Neural progenitor cell (in vitro differentiated cells): ENCODE measurements at regions not wholly inside any gene's neighbourhood (a gene's known extent, or its start where the extent isn't known, plus 50 kb on each side); places are given as distances from the start of the nearest gene placed in this dataset.
"Not testable (repeated sequence)": the region's sequence is repeated elsewhere in the genome, so short reads cannot be mapped to it uniquely, and the experiment has no call there.

Experiments used
- DNase-seq: peaks from one replicate; pipeline ENCODE4 v3.0.0-alpha.2; 2016; ENCODE audit warnings: low spot score
- H2AFZ ChIP-seq: fragments of 200-600 bp; sonication (generic); replicated peaks from 2 replicates; pipeline ENCODE4 v1.6.1; 2016; ENCODE audit warnings: antibody characterized with exemption
- H3F3A ChIP-seq: fragments of 200-600 bp; sonication (generic); 2 replicates; pipeline ENCODE4 v1.6.1; 2016; ENCODE audit warnings: antibody characterized with exemption, low read depth
- H3K27ac ChIP-seq: fragments of 200-600 bp; sonication (generic); 2 replicates; pipeline ENCODE4 v1.5.1; 2016; ENCODE audit warnings: mild to moderate bottlenecking
- H3K27me3 ChIP-seq: fragments of 200-600 bp; sonication (generic); 2 replicates; pipeline ENCODE4 v1.6.1; 2016; ENCODE audit warnings: mild to moderate bottlenecking, moderate library complexity
- H3K36me3 ChIP-seq: fragments of 200-600 bp; sonication (generic); 2 replicates; pipeline ENCODE4 v1.5.1; 2016
- H3K4me1 ChIP-seq: fragments of 200-600 bp; sonication (generic); 2 replicates; pipeline ENCODE4 v1.6.1; 2016; ENCODE audit warnings: mixed run types
- H3K4me2 ChIP-seq: fragments of 200-600 bp; sonication (generic); 2 replicates; pipeline ENCODE4 v1.6.1; 2016
- H3K4me3 ChIP-seq: fragments of 200-600 bp; sonication (generic); 2 replicates; pipeline ENCODE4 v1.5.1; 2016
- H3K79me2 ChIP-seq: fragments of 200-600 bp; sonication (generic); 2 replicates; pipeline ENCODE4 v1.6.1; 2016; ENCODE audit warnings: low read depth
- H3K9ac ChIP-seq: fragments of 200-600 bp; sonication (generic); 2 replicates; pipeline ENCODE4 v1.6.1; 2016
- H3K9me3 ChIP-seq: fragments of 200-600 bp; sonication (generic); 2 replicates; pipeline ENCODE4 v1.5.1; 2016; ENCODE audit warnings: low read depth
- H4K20me1 ChIP-seq: fragments of 200-600 bp; sonication (generic); 2 replicates; pipeline ENCODE4 v1.6.1; 2016; ENCODE audit warnings: low read depth
- H3K27ac Mint-ChIP-seq: 3 replicates; pipeline ENCODE4 v1.8.0; 2021; ENCODE audit warnings: mixed read lengths
- H3K27me3 Mint-ChIP-seq: 2 replicates; pipeline ENCODE4 v1.8.0; 2022; ENCODE audit warnings: low read depth, mild to moderate bottlenecking, inconsistent platforms, moderate library complexity, mixed read lengths; ENCODE audit not compliant: insufficient read depth
- H3K36me3 Mint-ChIP-seq: 3 replicates; pipeline ENCODE4 v1.8.0; 2021; ENCODE audit warnings: mixed read lengths
- H3K4me1 Mint-ChIP-seq: 3 replicates; pipeline ENCODE4 v1.8.0; 2021; ENCODE audit warnings: mixed read lengths
- H3K4me3 Mint-ChIP-seq: 3 replicates; pipeline ENCODE4 v1.8.0; 2021; ENCODE audit warnings: mild to moderate bottlenecking, moderate library complexity, mixed read lengths
- H3K9me3 Mint-ChIP-seq: 3 replicates; pipeline ENCODE4 v1.8.0; 2020; ENCODE audit warnings: mixed read lengths
- EZH2 ChIP-seq: fragments of 200-600 bp; sonication (generic); IDR thresholded peaks from 2 replicates; pipeline ENCODE4 v1.6.1; 2017; ENCODE audit warnings: antibody characterized with exemption, mild to moderate bottlenecking, moderate library complexity
- EZH2phosphoT487 ChIP-seq: fragments of 200-600 bp; sonication (generic); IDR thresholded peaks from 2 replicates; pipeline ENCODE4 v1.6.1; 2017; ENCODE audit warnings: antibody characterized with exemption
- TF ChIP-seq, protein P1 (sequence below): fragments of 200-600 bp; sonication (generic); IDR thresholded peaks from 2 replicates; pipeline ENCODE4 v1.5.1; 2017; ENCODE audit warnings: antibody characterized with exemption, mild to moderate bottlenecking

DNA sequence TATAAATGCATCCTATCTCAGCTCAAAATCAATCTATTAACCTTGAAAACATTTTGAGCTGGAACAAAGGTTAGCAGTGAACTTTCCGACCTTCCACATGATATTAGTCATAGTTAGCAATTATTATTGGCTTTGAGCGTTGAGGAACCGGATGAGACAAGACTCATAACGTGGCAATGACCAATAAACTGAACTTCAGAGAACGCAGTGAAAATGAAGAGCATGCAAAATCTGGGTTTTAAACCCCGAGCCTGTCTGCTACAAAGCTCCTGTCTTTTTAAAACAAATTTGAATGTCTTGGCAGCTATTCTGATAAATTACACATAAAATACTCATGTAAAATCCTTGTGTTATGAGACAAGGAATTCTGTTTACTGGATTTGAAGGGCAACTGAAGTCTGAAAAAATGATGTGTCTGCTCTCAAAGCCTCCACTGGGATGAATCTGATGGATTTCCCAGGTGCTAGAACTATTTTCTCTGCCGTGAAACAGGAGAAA, 74.7 kb upstream of the ITGB1 start:
- Mint-ChIP-seq H3K27ac (no peak overlapping the region), H3K36me3 (no peaks in the 10 kb centered on the region), H3K9me3 (no peaks in the 10 kb centered on the region), H3K4me1 (peaks cover 10% of the 10 kb centered on the region), H3K4me3 (no peak overlapping the region), H3K27me3 (peaks cover 9% of the 10 kb centered on the region)
- H3K9me3 ChIP-seq: no peaks in the 10 kb centered on the region
- H3K79me2 ChIP-seq: no peaks in the 10 kb centered on the region
- DNase-seq: no peak
- peaks cover 5% of the 10 kb centered on the region for H3K4me1 ChIP-seq
- TF ChIP-seq, protein P1, sequence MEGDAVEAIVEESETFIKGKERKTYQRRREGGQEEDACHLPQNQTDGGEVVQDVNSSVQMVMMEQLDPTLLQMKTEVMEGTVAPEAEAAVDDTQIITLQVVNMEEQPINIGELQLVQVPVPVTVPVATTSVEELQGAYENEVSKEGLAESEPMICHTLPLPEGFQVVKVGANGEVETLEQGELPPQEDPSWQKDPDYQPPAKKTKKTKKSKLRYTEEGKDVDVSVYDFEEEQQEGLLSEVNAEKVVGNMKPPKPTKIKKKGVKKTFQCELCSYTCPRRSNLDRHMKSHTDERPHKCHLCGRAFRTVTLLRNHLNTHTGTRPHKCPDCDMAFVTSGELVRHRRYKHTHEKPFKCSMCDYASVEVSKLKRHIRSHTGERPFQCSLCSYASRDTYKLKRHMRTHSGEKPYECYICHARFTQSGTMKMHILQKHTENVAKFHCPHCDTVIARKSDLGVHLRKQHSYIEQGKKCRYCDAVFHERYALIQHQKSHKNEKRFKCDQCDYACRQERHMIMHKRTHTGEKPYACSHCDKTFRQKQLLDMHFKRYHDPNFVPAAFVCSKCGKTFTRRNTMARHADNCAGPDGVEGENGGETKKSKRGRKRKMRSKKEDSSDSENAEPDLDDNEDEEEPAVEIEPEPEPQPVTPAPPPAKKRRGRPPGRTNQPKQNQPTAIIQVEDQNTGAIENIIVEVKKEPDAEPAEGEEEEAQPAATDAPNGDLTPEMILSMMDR: no peak
- TF ChIP-seq EZH2phosphoT487 (no peak), EZH2 (no peak)
- no peak overlapping the region for H3K27ac ChIP-seq
- H2AFZ ChIP-seq: no peak overlapping the region
- H3K27me3 ChIP-seq: no peaks in the 10 kb centered on the region
- no peak overlapping the region for H3K4me3 ChIP-seq
- H4K20me1 ChIP-seq: no peaks in the 10 kb centered on the region
- H3K36me3 ChIP-seq: no peaks in the 10 kb centered on the region
- no peak overlapping the region for H3K9ac ChIP-seq
- no peak overlapping the region for H3K4me2 ChIP-seq
- no peaks in the 10 kb centered on the region for H3F3A ChIP-seq

DNA sequence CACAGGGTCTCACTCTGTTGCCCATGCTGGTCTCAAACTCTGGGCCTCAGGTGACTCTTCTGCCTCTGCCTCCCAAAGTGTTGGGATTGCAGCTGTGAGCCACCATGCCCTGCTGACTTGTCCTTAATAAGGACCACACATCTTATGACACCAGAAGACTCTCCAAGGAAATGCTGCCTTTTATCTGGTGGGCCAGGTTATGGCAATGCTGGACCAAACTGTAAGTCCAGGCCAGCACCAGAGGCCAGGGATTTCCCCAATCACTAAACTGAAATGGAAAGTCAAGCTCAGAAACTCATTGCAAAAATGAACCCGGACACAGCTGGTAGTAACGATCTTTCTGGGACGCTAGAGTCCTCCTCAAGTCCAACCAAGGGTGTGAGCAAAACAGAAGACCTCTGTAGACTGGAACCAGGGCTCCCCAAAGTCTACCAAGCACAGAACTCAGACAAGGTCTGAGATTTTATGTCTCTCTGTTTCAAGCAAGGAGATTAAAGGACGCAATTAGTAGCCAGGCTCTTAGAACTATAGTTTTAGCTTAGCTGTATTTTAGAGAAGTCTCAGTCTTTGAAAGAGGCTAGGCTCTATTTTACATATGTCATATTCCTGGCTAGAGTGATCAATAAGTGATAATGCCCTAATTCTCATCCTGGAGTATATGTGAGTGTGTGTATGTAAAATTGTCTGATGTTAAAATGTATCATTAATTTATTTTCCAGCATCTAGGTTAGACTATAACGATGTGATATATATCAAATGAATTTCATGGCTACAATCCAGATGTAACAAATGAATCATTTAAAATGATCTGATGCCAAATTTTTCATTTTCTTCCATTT, 74.0 kb upstream of the ITGB1 start:
- Histone ChIP-seq H3K36me3 (no peaks in the 10 kb centered on the region), H4K20me1 (no peaks in the 10 kb centered on the region), H3K4me2 (no peak overlapping the region), H3K4me1 (peaks cover 5% of the 10 kb centered on the region), H2AFZ (no peak overlapping the region), H3K4me3 (no peak overlapping the region), H3K79me2 (no peaks in the 10 kb centered on the region), H3K27ac (no peak overlapping the region), H3K27me3 (no peaks in the 10 kb centered on the region), H3K9me3 (no peaks in the 10 kb centered on the region), H3F3A (no peaks in the 10 kb centered on the region), H3K9ac (no peak overlapping the region)
- Mint-ChIP-seq H3K27ac (no peak overlapping the region), H3K27me3 (peaks cover 10% of the 10 kb centered on the region), H3K4me3 (no peak overlapping the region), H3K4me1 (peaks cover 10% of the 10 kb centered on the region), H3K9me3 (no peaks in the 10 kb centered on the region), H3K36me3 (no peaks in the 10 kb centered on the region)
- DNase-seq: no peak
- TF ChIP-seq EZH2 (no peak), EZH2phosphoT487 (no peak)
- TF ChIP-seq, protein P1: no peak

DNA sequence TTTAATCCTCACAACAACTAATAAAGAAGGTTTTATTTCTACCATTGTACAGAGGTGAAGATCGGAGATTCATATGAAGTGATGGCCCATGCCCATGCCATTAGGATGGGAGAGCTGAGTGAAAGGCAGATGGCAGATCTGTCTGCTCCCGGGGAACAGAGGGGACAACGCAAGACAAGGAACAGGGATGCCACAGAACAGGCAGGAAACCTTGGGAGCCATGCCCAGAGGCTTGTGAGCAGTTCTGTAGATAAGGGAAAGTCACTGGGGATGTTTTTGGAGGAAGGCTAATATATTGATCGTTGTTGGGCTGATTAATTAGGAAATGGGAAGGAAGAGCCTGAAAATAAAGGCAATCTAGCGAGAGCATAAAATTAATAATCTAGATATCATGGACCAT, 73.1 kb upstream of the ITGB1 start:
- H3K27me3 ChIP-seq: no peaks in the 10 kb centered on the region
- H3K9ac ChIP-seq: no peak overlapping the region
- no peak overlapping the region for H3K27ac ChIP-seq
- Mint-ChIP-seq H3K27ac (no peak overlapping the region), H3K9me3 (no peaks in the 10 kb centered on the region), H3K4me1 (peaks cover 10% of the 10 kb centered on the region), H3K4me3 (no peak overlapping the region), H3K27me3 (peaks cover 8% of the 10 kb centered on the region), H3K36me3 (no peaks in the 10 kb centered on the region)
- TF ChIP-seq, protein P1: no peak
- no peak for TF ChIP-seq EZH2
- no peak for TF ChIP-seq EZH2phosphoT487
- H3K79me2 ChIP-seq: no peaks in the 10 kb centered on the region
- no peak overlapping the region for H3K4me3 ChIP-seq
- H2AFZ ChIP-seq: no peak overlapping the region
- H3F3A ChIP-seq: no peaks in the 10 kb centered on the region
- H3K4me2 ChIP-seq: no peak overlapping the region
- DNase-seq: no peak
- peaks cover 5% of the 10 kb centered on the region for H3K4me1 ChIP-seq
- H3K36me3 ChIP-seq: no peaks in the 10 kb centered on the region
- H3K9me3 ChIP-seq: no peaks in the 10 kb centered on the region
- no peaks in the 10 kb centered on the region for H4K20me1 ChIP-seq

DNA sequence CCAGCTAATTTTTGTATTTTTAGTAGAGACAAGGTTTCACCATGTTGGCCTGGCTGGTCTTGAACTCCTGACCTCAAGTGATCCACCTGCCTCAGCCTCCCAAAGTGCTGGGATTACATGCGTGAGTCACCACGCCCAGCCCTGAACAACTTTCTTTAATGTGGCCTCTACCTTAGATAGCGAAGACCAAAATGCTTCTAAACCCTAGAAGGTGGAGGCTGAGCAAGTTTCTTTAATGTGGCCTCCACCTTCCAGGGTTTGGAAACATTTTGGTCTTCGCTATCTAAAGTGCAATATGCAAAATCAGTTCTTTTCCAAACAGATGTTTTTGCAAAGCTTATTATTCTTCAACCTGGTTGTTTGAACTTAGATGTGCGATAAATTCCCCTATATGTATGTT, 70.5 kb upstream of the ITGB1 start:
- not testable (repeated sequence) for H3K4me2 ChIP-seq, H3K9ac ChIP-seq, H3K9me3 Mint-ChIP-seq, DNase-seq, H3F3A ChIP-seq, H3K27me3 ChIP-seq, H3K4me3 Mint-ChIP-seq, H3K4me1 ChIP-seq, H4K20me1 ChIP-seq, H3K27ac ChIP-seq, H3K79me2 ChIP-seq, H2AFZ ChIP-seq, H3K4me3 ChIP-seq, H3K36me3 Mint-ChIP-seq, H3K9me3 ChIP-seq, H3K4me1 Mint-ChIP-seq, H3K27ac Mint-ChIP-seq, H3K36me3 ChIP-seq, H3K27me3 Mint-ChIP-seq
